ENCODE measurements at regions not wholly inside any gene's neighbourhood (a gene's known extent, or its start where the extent isn't known, plus 50 kb on each side); places are given as distances from the start of the nearest gene placed in this dataset.
A peak's percentile ranks its signal among the peaks of the same experiment; 100 is the strongest.

GRCh38 chr5:135263022-135263668 lies 135.9 kb downstream of the MACROH2A1 start (continued):
- TF ChIP-seq ZNF543 (CRISPR knock-in tag; IDR thresholded peaks at IDR 0.05) (0 out of 2 replicates have a peak, but pooled peaks have one; percentile 29), TOE1 (CRISPR knock-in tag; IDR thresholded peaks at IDR 0.05) (no peak), ZNF570 (CRISPR knock-in tag; IDR thresholded peaks at IDR 0.05; ENCODE audit: borderline replicate concordance) (no peak), ZNF367 (CRISPR knock-in tag; IDR thresholded peaks at IDR 0.05; ENCODE audit: borderline replicate concordance) (no peak), ZNF672 (CRISPR knock-in tag; IDR thresholded peaks at IDR 0.05) (no peak), ZNF3 (CRISPR knock-in tag; IDR thresholded peaks at IDR 0.05) (no peak), ZNF562 (CRISPR knock-in tag; IDR thresholded peaks at IDR 0.05; ENCODE audit: borderline replicate concordance) (no peak), NFYB (CRISPR knock-in tag; IDR thresholded peaks at IDR 0.05) (no peak), ZBTB38 (CRISPR knock-in tag; IDR thresholded peaks at IDR 0.05) (no peak), ZNF747 (CRISPR knock-in tag; IDR thresholded peaks at IDR 0.05; ENCODE audit: borderline replicate concordance) (no peak), ATM (IDR thresholded peaks at IDR 0.05; ENCODE audit: borderline replicate concordance) (no peak), SATB2 (CRISPR knock-in tag; IDR thresholded peaks at IDR 0.05) (no peak), GRHL1 (CRISPR knock-in tag; conservative IDR thresholded peaks at IDR 0.05) (no peak), ZNF713 (CRISPR knock-in tag; IDR thresholded peaks at IDR 0.05) (no peak), CEBPG (CRISPR knock-in tag; IDR thresholded peaks at IDR 0.05) (peak; percentile 94), PAXIP1 (CRISPR knock-in tag; conservative IDR thresholded peaks at IDR 0.05) (peak; percentile 59), FOXK2 (IDR thresholded peaks at IDR 0.05) (no peak), GLI4 (CRISPR knock-in tag; IDR thresholded peaks at IDR 0.05; ENCODE audit: borderline replicate concordance) (no peak), TCF12 (IDR thresholded peaks at IDR 0.05) (no peak), TCF12 (CRISPR knock-in tag; IDR thresholded peaks at IDR 0.05) (no peak), AHDC1 (CRISPR knock-in tag; IDR thresholded peaks at IDR 0.05; ENCODE audit: borderline replicate concordance) (no peak), NFKB2 (CRISPR knock-in tag; IDR thresholded peaks at IDR 0.05; ENCODE audit: borderline replicate concordance) (no peak)

All from HepG2 (cell line).